ENCODE measurements at regions not wholly inside any gene's neighbourhood (a gene's known extent, or its start where the extent isn't known, plus 50 kb on each side); places are given as distances from the start of the nearest gene placed in this dataset.

- no peak for DNase-seq
- CTCF ChIA-PET: interaction anchor here (0.6 to 1.2 kb wide), 2 partner anchors 23 to 362 kb away, joined by 3 to 4 read pairs; no protein-coding TSS in a partner anchor
- no peaks in the 10 kb centered on the region for H3K9me3 Mint-ChIP-seq (ENCODE audit: low read depth, unreplicated experiment)
- no TSS peak for BruUV-seq (replicated peaks)
- H3K27ac Mint-ChIP-seq (ENCODE audit: unreplicated experiment): no peak overlapping the region
- no peaks in the 10 kb centered on the region for H3K4me1 Mint-ChIP-seq (ENCODE audit: low read depth, unreplicated experiment)
- intact Hi-C loops (cut with micrococcal nuclease; ENCODE audit: unreplicated experiment): no loop called here
- no peaks in the 10 kb centered on the region for H3K27me3 Mint-ChIP-seq (ENCODE audit: unreplicated experiment)
- no peaks in the 10 kb centered on the region for H3K36me3 Mint-ChIP-seq (ENCODE audit: insufficient read depth, unreplicated experiment)
- no peak for TF ChIP-seq CTCF (IDR thresholded peaks at IDR 0.05; ENCODE audit: unreplicated experiment)
- no peak overlapping the region for H3K4me3 Mint-ChIP-seq (ENCODE audit: low read depth, unreplicated experiment)
Measured at GRCh38 chr1:201624741-201625225, 85.9 kb downstream of the NAV1 start.

- CTCF ChIA-PET: interaction anchor here (1.2 kb wide), 1 partner anchor 23 kb away, joined by 3 read pairs; no protein-coding TSS in a partner anchor
- no peak overlapping the region for H3K27ac Mint-ChIP-seq (ENCODE audit: unreplicated experiment)
Measured at GRCh38 chr1:201625226-201625761, 86.4 kb downstream of the NAV1 start.

GRCh38 chr1:201625851-201626251, 86.9 kb downstream of the NAV1 start:
- H3K4me3 Mint-ChIP-seq (ENCODE audit: low read depth, unreplicated experiment): no peak overlapping the region
- no peaks in the 10 kb centered on the region for H3K4me1 Mint-ChIP-seq (ENCODE audit: low read depth, unreplicated experiment)
- no TSS peak for BruUV-seq (replicated peaks)
- no peak for TF ChIP-seq CTCF (IDR thresholded peaks at IDR 0.05; ENCODE audit: unreplicated experiment)
- no peaks in the 10 kb centered on the region for H3K9me3 Mint-ChIP-seq (ENCODE audit: low read depth, unreplicated experiment)
- DNase-seq: no peak
- intact Hi-C loops (cut with micrococcal nuclease; ENCODE audit: unreplicated experiment): no loop called here
- H3K27ac Mint-ChIP-seq (ENCODE audit: unreplicated experiment): no peak overlapping the region
- H3K36me3 Mint-ChIP-seq (ENCODE audit: insufficient read depth, unreplicated experiment): no peaks in the 10 kb centered on the region
- H3K27me3 Mint-ChIP-seq (ENCODE audit: unreplicated experiment): no peaks in the 10 kb centered on the region
- CTCF ChIA-PET: interaction anchor here (1.2 kb wide), 1 partner anchor 24 kb away, joined by 3 read pairs; no protein-coding TSS in a partner anchor

More at GRCh38 chr1:201625226-201625761, 86.4 kb downstream of the NAV1 start:
- intact Hi-C loops (cut with micrococcal nuclease; ENCODE audit: unreplicated experiment): no loop called here
- Mint-ChIP-seq H3K27me3 (ENCODE audit: unreplicated experiment) (no peaks in the 10 kb centered on the region), H3K9me3 (ENCODE audit: low read depth, unreplicated experiment) (no peaks in the 10 kb centered on the region), H3K4me1 (ENCODE audit: low read depth, unreplicated experiment) (no peaks in the 10 kb centered on the region), H3K36me3 (ENCODE audit: insufficient read depth, unreplicated experiment) (no peaks in the 10 kb centered on the region), H3K4me3 (ENCODE audit: low read depth, unreplicated experiment) (no peak overlapping the region)
- no TSS peak for BruUV-seq (replicated peaks)
- TF ChIP-seq CTCF (IDR thresholded peaks at IDR 0.05; ENCODE audit: unreplicated experiment): no peak
- no peak for DNase-seq

- H3K9me3 Mint-ChIP-seq (ENCODE audit: low read depth, unreplicated experiment): no peaks in the 10 kb centered on the region
- no peak overlapping the region for H3K4me3 Mint-ChIP-seq (ENCODE audit: low read depth, unreplicated experiment)
- H3K27ac Mint-ChIP-seq (ENCODE audit: unreplicated experiment): no peak overlapping the region
- no peaks in the 10 kb centered on the region for H3K4me1 Mint-ChIP-seq (ENCODE audit: low read depth, unreplicated experiment)
- TF ChIP-seq CTCF (IDR thresholded peaks at IDR 0.05; ENCODE audit: unreplicated experiment): no peak
- no TSS peak for BruUV-seq (replicated peaks)
- H3K27me3 Mint-ChIP-seq (ENCODE audit: unreplicated experiment): no peaks in the 10 kb centered on the region
- CTCF ChIA-PET: no interaction called here
- no peaks in the 10 kb centered on the region for H3K36me3 Mint-ChIP-seq (ENCODE audit: insufficient read depth, unreplicated experiment)
- no peak for DNase-seq
- intact Hi-C loops (cut with micrococcal nuclease; ENCODE audit: unreplicated experiment): no loop called here
Measured at GRCh38 chr1:201626629-201627275, 87.8 kb downstream of the NAV1 start.
